Activated naive CD8-positive, alpha-beta T cell (primary cell): ENCODE measurements at regions not wholly inside any gene's neighbourhood (a gene's known extent, or its start where the extent isn't known, plus 50 kb on each side); places are given as distances from the start of the nearest gene placed in this dataset.
"Not testable (repeated sequence)": the region's sequence is repeated elsewhere in the genome, so short reads cannot be mapped to it uniquely, and the experiment has no call there.

Source experiments
- H3K27ac Mint-ChIP-seq: one replicate; pipeline ENCODE4 v1.8.0; 2021; ENCODE audit warnings: mixed read lengths
- H3K27me3 Mint-ChIP-seq: one replicate; pipeline ENCODE4 v1.8.0; 2021; ENCODE audit warnings: mixed read lengths
- H3K36me3 Mint-ChIP-seq: one replicate; pipeline ENCODE4 v1.8.0; 2021; ENCODE audit warnings: mixed read lengths
- H3K4me1 Mint-ChIP-seq: one replicate; pipeline ENCODE4 v1.8.0; 2021; ENCODE audit warnings: low read depth, mixed read lengths
- H3K4me3 Mint-ChIP-seq: one replicate; pipeline ENCODE4 v1.8.0; 2021; ENCODE audit warnings: mild to moderate bottlenecking, mixed read lengths
- H3K9me3 Mint-ChIP-seq: one replicate; pipeline ENCODE4 v1.8.0; 2021; ENCODE audit warnings: low read depth, mixed read lengths

GRCh38 chr6:58067867-58068548 lies 750.6 kb downstream of the PRIM2 start:
- H3K36me3 Mint-ChIP-seq, H3K27me3 Mint-ChIP-seq, H3K27ac Mint-ChIP-seq, H3K4me1 Mint-ChIP-seq, H3K9me3 Mint-ChIP-seq, H3K4me3 Mint-ChIP-seq: not testable (repeated sequence)

GRCh38 chr6:58073263-58073662 lies 755.8 kb downstream of the PRIM2 start:
- no peaks in the 10 kb centered on the region for H3K9me3 Mint-ChIP-seq
- no peaks in the 10 kb centered on the region for H3K4me1 Mint-ChIP-seq
- no peak overlapping the region for H3K27ac Mint-ChIP-seq
- no peaks in the 10 kb centered on the region for H3K27me3 Mint-ChIP-seq
- H3K36me3 Mint-ChIP-seq, result no peaks in the 10 kb centered on the region
- no peak overlapping the region for H3K4me3 Mint-ChIP-seq

- not testable (repeated sequence) for H3K4me3 Mint-ChIP-seq, H3K36me3 Mint-ChIP-seq, H3K27ac Mint-ChIP-seq, H3K9me3 Mint-ChIP-seq, H3K27me3 Mint-ChIP-seq, H3K4me1 Mint-ChIP-seq
Observed at GRCh38 chr6:58090067-58090466, 772.6 kb downstream of the PRIM2 start.

GRCh38 chr6:58097251-58097650 lies 779.8 kb downstream of the PRIM2 start:
- not testable (repeated sequence) for H3K36me3 Mint-ChIP-seq, H3K4me3 Mint-ChIP-seq, H3K9me3 Mint-ChIP-seq, H3K4me1 Mint-ChIP-seq, H3K27me3 Mint-ChIP-seq, H3K27ac Mint-ChIP-seq

- H3K9me3 Mint-ChIP-seq, result no peaks in the 10 kb centered on the region
- H3K4me3 Mint-ChIP-seq, result no peak overlapping the region
- no peaks in the 10 kb centered on the region for H3K4me1 Mint-ChIP-seq
- no peak overlapping the region for H3K27ac Mint-ChIP-seq
- H3K36me3 Mint-ChIP-seq, result no peaks in the 10 kb centered on the region
- no peaks in the 10 kb centered on the region for H3K27me3 Mint-ChIP-seq
Observed at GRCh38 chr6:58113960-58114359, 796.5 kb downstream of the PRIM2 start.

GRCh38 chr6:58117162-58117561 lies 799.7 kb downstream of the PRIM2 start:
- not testable (repeated sequence) for H3K4me3 Mint-ChIP-seq, H3K4me1 Mint-ChIP-seq, H3K27ac Mint-ChIP-seq, H3K27me3 Mint-ChIP-seq, H3K36me3 Mint-ChIP-seq, H3K9me3 Mint-ChIP-seq

- H3K9me3 Mint-ChIP-seq, H3K27ac Mint-ChIP-seq, H3K4me3 Mint-ChIP-seq, H3K4me1 Mint-ChIP-seq, H3K27me3 Mint-ChIP-seq, H3K36me3 Mint-ChIP-seq: not testable (repeated sequence)
Observed at GRCh38 chr6:58121616-58122015, 804.2 kb downstream of the PRIM2 start.

GRCh38 chr6:58123770-58124169 lies 806.3 kb downstream of the PRIM2 start:
- not testable (repeated sequence) for H3K9me3 Mint-ChIP-seq, H3K4me3 Mint-ChIP-seq, H3K36me3 Mint-ChIP-seq, H3K4me1 Mint-ChIP-seq, H3K27ac Mint-ChIP-seq, H3K27me3 Mint-ChIP-seq

- H3K27me3 Mint-ChIP-seq, H3K4me3 Mint-ChIP-seq, H3K4me1 Mint-ChIP-seq, H3K27ac Mint-ChIP-seq, H3K36me3 Mint-ChIP-seq: not testable (repeated sequence)
- peaks cover 13% of the 10 kb centered on the region for H3K9me3 Mint-ChIP-seq
Observed at GRCh38 chr6:58128549-58128948, 811.1 kb downstream of the PRIM2 start.

- H3K36me3 Mint-ChIP-seq, H3K27me3 Mint-ChIP-seq, H3K4me1 Mint-ChIP-seq, H3K4me3 Mint-ChIP-seq, H3K27ac Mint-ChIP-seq: not testable (repeated sequence)
- H3K9me3 Mint-ChIP-seq, result peaks cover 13% of the 10 kb centered on the region
Observed at GRCh38 chr6:58129098-58129497, 811.7 kb downstream of the PRIM2 start.

- H3K4me1 Mint-ChIP-seq, H3K4me3 Mint-ChIP-seq, H3K36me3 Mint-ChIP-seq, H3K27me3 Mint-ChIP-seq, H3K9me3 Mint-ChIP-seq, H3K27ac Mint-ChIP-seq: not testable (repeated sequence)
Observed at GRCh38 chr6:58139746-58140145, 822.3 kb downstream of the PRIM2 start.

GRCh38 chr6:58171025-58171424 lies 853.6 kb downstream of the PRIM2 start:
- not testable (repeated sequence) for H3K27me3 Mint-ChIP-seq, H3K27ac Mint-ChIP-seq, H3K4me1 Mint-ChIP-seq, H3K4me3 Mint-ChIP-seq, H3K36me3 Mint-ChIP-seq, H3K9me3 Mint-ChIP-seq

- H3K27ac Mint-ChIP-seq, H3K4me3 Mint-ChIP-seq, H3K36me3 Mint-ChIP-seq, H3K4me1 Mint-ChIP-seq, H3K27me3 Mint-ChIP-seq, H3K9me3 Mint-ChIP-seq: not testable (repeated sequence)
Observed at GRCh38 chr6:58181557-58182065, 864.2 kb downstream of the PRIM2 start.

- H3K9me3 Mint-ChIP-seq, H3K4me3 Mint-ChIP-seq, H3K4me1 Mint-ChIP-seq, H3K27ac Mint-ChIP-seq, H3K27me3 Mint-ChIP-seq, H3K36me3 Mint-ChIP-seq: not testable (repeated sequence)
Observed at GRCh38 chr6:58185300-58185699, 867.9 kb downstream of the PRIM2 start.

- H3K36me3 Mint-ChIP-seq, H3K27me3 Mint-ChIP-seq, H3K27ac Mint-ChIP-seq, H3K9me3 Mint-ChIP-seq, H3K4me3 Mint-ChIP-seq, H3K4me1 Mint-ChIP-seq: not testable (repeated sequence)
Observed at GRCh38 chr6:58193209-58193608, 875.8 kb downstream of the PRIM2 start.

- Mint-ChIP-seq H3K27ac (no peak overlapping the region), H3K9me3 (peaks cover 7% of the 10 kb centered on the region), H3K4me3 (no peak overlapping the region), H3K27me3 (no peaks in the 10 kb centered on the region), H3K36me3 (no peaks in the 10 kb centered on the region), H3K4me1 (no peaks in the 10 kb centered on the region)
Observed at GRCh38 chr6:58198301-58198700, 880.9 kb downstream of the PRIM2 start.
